ENCODE measurements at regions not wholly inside any gene's neighbourhood (a gene's known extent, or its start where the extent isn't known, plus 50 kb on each side); places are given as distances from the start of the nearest gene placed in this dataset.

- no peaks in the 10 kb centered on the region for H3K9me1 ChIP-seq (ENCODE audit: control insufficient read depth, extremely low read depth, insufficient read depth, low read length)
- H3K9ac ChIP-seq (ENCODE audit: control insufficient read depth, extremely low read depth, insufficient read depth, low read length) = no peak overlapping the region
- H4K20me1 ChIP-seq (ENCODE audit: control insufficient read depth, extremely low read depth, insufficient read depth, low read length) = no peaks in the 10 kb centered on the region
- DNase-seq (ENCODE audit: low read depth, low spot score) (no peak), FAIRE-seq (no peak)
- no peak overlapping the region for H3K4me3 ChIP-seq (ENCODE audit: control insufficient read depth in 2 of 3, extremely low read depth in 1 of 3, insufficient read depth in 2 of 3, low read depth in 1 of 3, low read length in 3 of 3)
- dilution Hi-C loops (cut with MboI; ENCODE audit: extremely low pct_ligation_motif_present, low sequenced_read_pairs) = no loop called here
- no peak overlapping the region for H3K27ac ChIP-seq (ENCODE audit: control insufficient read depth, insufficient read depth, low read length)
- no peak overlapping the region for H2AFZ ChIP-seq (ENCODE audit: control insufficient read depth, low read length)
- H3K9me3 ChIP-seq (ENCODE audit: control insufficient read depth, low read depth, low read length) = no peaks in the 10 kb centered on the region
- peaks cover 6% of the 10 kb centered on the region for H3K27me3 ChIP-seq (ENCODE audit: control insufficient read depth, extremely low read depth, insufficient read depth, low read length)
- H3K4me1 ChIP-seq (ENCODE audit: control insufficient read depth, extremely low read depth, insufficient read depth, low read length) = peaks cover 2% of the 10 kb centered on the region
- H3K79me2 ChIP-seq (ENCODE audit: control insufficient read depth, insufficient read depth, low read length) = no peaks in the 10 kb centered on the region
- TF ChIP-seq, protein P1, sequence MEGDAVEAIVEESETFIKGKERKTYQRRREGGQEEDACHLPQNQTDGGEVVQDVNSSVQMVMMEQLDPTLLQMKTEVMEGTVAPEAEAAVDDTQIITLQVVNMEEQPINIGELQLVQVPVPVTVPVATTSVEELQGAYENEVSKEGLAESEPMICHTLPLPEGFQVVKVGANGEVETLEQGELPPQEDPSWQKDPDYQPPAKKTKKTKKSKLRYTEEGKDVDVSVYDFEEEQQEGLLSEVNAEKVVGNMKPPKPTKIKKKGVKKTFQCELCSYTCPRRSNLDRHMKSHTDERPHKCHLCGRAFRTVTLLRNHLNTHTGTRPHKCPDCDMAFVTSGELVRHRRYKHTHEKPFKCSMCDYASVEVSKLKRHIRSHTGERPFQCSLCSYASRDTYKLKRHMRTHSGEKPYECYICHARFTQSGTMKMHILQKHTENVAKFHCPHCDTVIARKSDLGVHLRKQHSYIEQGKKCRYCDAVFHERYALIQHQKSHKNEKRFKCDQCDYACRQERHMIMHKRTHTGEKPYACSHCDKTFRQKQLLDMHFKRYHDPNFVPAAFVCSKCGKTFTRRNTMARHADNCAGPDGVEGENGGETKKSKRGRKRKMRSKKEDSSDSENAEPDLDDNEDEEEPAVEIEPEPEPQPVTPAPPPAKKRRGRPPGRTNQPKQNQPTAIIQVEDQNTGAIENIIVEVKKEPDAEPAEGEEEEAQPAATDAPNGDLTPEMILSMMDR (optimal IDR thresholded peaks at IDR 0.05 in 1 of 3, IDR thresholded peaks at IDR 0.05 in 1 of 3, conservative IDR thresholded peaks at IDR 0.05 in 1 of 3; ENCODE audit: extremely low read depth in 1 of 3, insufficient read depth in 2 of 3, low read length in 3 of 3) = no peak
- TF ChIP-seq EZH2 (IDR thresholded peaks at IDR 0.05; ENCODE audit: low read length) = no peak
- H3K36me3 ChIP-seq (ENCODE audit: control insufficient read depth in 2 of 2, extremely low read depth in 1 of 2, insufficient read depth in 2 of 2, low read length in 2 of 2) = no peaks in the 10 kb centered on the region
- H3K4me2 ChIP-seq (ENCODE audit: control insufficient read depth, extremely low read depth, insufficient read depth, low read depth, low read length) = no peak overlapping the region
Measured at GRCh38 chr1:30371888-30372791, 351.2 kb downstream of the MATN1 start.

DNA sequence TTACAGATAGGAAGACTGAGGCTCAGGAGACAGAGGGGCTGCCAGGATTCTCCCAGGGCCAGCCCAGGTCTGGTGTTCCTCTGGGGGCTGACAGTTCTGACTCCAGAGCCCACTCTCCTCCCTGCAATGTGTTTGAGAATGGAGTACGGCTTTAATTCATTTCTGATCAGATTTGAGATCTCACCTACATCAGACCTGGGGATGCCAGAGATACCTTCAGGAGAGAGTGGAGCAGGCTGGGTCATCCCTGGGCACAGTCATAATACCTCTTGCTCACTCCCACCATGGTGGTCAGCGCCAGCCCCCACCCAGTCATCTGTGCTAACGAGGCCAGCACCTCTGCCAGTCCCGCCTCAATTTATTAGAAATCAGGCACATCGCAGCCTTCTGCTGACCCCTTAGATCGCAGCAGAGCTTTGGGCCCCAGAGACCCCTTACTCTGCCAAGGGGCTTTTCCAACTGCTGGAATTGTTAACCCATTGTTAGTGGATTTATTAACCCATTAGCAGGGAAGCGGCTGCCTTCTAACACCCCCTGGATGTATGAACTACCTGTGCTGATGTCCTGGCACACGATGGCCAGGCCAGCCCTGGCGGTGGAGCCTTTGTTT lies 352.1 kb downstream of the MATN1 start:
- H2AFZ ChIP-seq (ENCODE audit: control insufficient read depth, low read length) = no peak overlapping the region
- FAIRE-seq (no peak), DNase-seq (ENCODE audit: low read depth, low spot score) (no peak)
- no peak overlapping the region for H3K4me2 ChIP-seq (ENCODE audit: control insufficient read depth, extremely low read depth, insufficient read depth, low read depth, low read length)
- no peak overlapping the region for H3K27ac ChIP-seq (ENCODE audit: control insufficient read depth, insufficient read depth, low read length)
- no peak for TF ChIP-seq EZH2 (IDR thresholded peaks at IDR 0.05; ENCODE audit: low read length)
- TF ChIP-seq, protein P1 (optimal IDR thresholded peaks at IDR 0.05 in 1 of 3, IDR thresholded peaks at IDR 0.05 in 1 of 3, conservative IDR thresholded peaks at IDR 0.05 in 1 of 3; ENCODE audit: extremely low read depth in 1 of 3, insufficient read depth in 2 of 3, low read length in 3 of 3) = no peak
- H3K9me3 ChIP-seq (ENCODE audit: control insufficient read depth, low read depth, low read length) = no peaks in the 10 kb centered on the region
- no peaks in the 10 kb centered on the region for H4K20me1 ChIP-seq (ENCODE audit: control insufficient read depth, extremely low read depth, insufficient read depth, low read length)
- H3K4me1 ChIP-seq (ENCODE audit: control insufficient read depth, extremely low read depth, insufficient read depth, low read length) = peaks cover 4% of the 10 kb centered on the region
- no peaks in the 10 kb centered on the region for H3K79me2 ChIP-seq (ENCODE audit: control insufficient read depth, insufficient read depth, low read length)
- no peaks in the 10 kb centered on the region for H3K9me1 ChIP-seq (ENCODE audit: control insufficient read depth, extremely low read depth, insufficient read depth, low read length)
- H3K27me3 ChIP-seq (ENCODE audit: control insufficient read depth, extremely low read depth, insufficient read depth, low read length) = no peaks in the 10 kb centered on the region
- H3K4me3 ChIP-seq (ENCODE audit: control insufficient read depth in 2 of 3, extremely low read depth in 1 of 3, insufficient read depth in 2 of 3, low read depth in 1 of 3, low read length in 3 of 3) = no peak overlapping the region
- dilution Hi-C loops (cut with MboI; ENCODE audit: extremely low pct_ligation_motif_present, low sequenced_read_pairs) = no loop called here
- H3K9ac ChIP-seq (ENCODE audit: control insufficient read depth, extremely low read depth, insufficient read depth, low read length) = no peak overlapping the region
- H3K36me3 ChIP-seq (ENCODE audit: control insufficient read depth in 2 of 2, extremely low read depth in 1 of 2, insufficient read depth in 2 of 2, low read length in 2 of 2) = no peaks in the 10 kb centered on the region

Data from keratinocyte (primary cell).